Right atrium auricular region (tissue), 2 donors: ENCODE measurements at regions not wholly inside any gene's neighbourhood (a gene's known extent, or its start where the extent isn't known, plus 50 kb on each side); places are given as distances from the start of the nearest gene placed in this dataset.

Experiments
- DNase-seq: peaks from one replicate; pipeline ENCODE4 v3.0.0-alpha.2; 2019; ENCODE audit warnings: low spot score
- H3K27ac ChIP-seq, 2 donors: fragments of 200-600 bp; sonication (generic); 1 replicate in 1 of 2; 2 replicates in 1 of 2; pipeline ENCODE4 v1.5.1; 2016 to 2019
- H3K27me3 ChIP-seq, 2 donors: fragments of 200-600 bp; sonication (generic); one replicate each; pipeline versions ENCODE4 v1.5.1 to v1.6.0; 2017 to 2019
- H3K36me3 ChIP-seq: fragments of 200-600 bp; sonication (generic); one replicate; pipeline ENCODE4 v1.5.1; 2016
- H3K4me1 ChIP-seq, 2 donors: fragments of 200-600 bp; sonication (generic); one replicate each; pipeline versions ENCODE4 v1.5.1 to v1.6.0; 2017 to 2019
- H3K4me3 ChIP-seq, 2 donors: fragments of 200-600 bp; sonication (generic); 1 replicate in 1 of 2; 2 replicates in 1 of 2; pipeline ENCODE4 v1.5.1; 2017 to 2019; ENCODE audit warnings: mild to moderate bottlenecking in 1 of 2, moderate library complexity in 1 of 2
- H3K9me3 ChIP-seq, 2 donors: fragments of 200-600 bp; sonication (generic); one replicate each; pipeline ENCODE4 v1.5.1; 2019
- TF ChIP-seq, protein P1 (sequence below), 2 donors: fragments of 200-600 bp; sonication (generic); IDR thresholded peaks; one replicate each; pipeline ENCODE4 v1.5.1; 2019; ENCODE audit warnings: antibody characterized with exemption in 2 of 2

DNA sequence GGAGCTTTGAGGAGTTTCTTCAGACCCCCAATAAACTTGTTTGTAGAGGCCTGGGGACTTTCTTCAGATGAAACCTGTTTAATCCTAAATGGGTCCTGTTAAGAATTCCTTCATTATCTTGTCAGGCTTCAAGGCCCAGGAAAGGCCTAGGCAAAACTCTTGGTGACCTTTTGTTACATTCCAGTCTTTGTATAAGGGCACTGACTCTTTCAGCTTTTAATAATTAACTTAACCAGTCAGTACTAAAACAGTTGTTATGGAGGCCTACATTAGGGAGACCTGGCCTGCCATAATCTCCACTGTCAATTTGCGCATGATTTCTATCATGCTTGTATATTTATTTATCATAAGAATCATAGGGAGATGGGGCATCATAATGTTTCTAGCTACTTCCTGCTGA lies 110.2 kb downstream of the FCRL5 start:
- Histone ChIP-seq H3K9me3 (no peaks in the 10 kb centered on the region), H3K27me3 (no peaks in the 10 kb centered on the region), H3K36me3 (no peaks in the 10 kb centered on the region), H3K4me1 (no peaks in the 10 kb centered on the region), H3K4me3 (no peak overlapping the region), H3K27ac (no peak overlapping the region)
- TF ChIP-seq, protein P1, sequence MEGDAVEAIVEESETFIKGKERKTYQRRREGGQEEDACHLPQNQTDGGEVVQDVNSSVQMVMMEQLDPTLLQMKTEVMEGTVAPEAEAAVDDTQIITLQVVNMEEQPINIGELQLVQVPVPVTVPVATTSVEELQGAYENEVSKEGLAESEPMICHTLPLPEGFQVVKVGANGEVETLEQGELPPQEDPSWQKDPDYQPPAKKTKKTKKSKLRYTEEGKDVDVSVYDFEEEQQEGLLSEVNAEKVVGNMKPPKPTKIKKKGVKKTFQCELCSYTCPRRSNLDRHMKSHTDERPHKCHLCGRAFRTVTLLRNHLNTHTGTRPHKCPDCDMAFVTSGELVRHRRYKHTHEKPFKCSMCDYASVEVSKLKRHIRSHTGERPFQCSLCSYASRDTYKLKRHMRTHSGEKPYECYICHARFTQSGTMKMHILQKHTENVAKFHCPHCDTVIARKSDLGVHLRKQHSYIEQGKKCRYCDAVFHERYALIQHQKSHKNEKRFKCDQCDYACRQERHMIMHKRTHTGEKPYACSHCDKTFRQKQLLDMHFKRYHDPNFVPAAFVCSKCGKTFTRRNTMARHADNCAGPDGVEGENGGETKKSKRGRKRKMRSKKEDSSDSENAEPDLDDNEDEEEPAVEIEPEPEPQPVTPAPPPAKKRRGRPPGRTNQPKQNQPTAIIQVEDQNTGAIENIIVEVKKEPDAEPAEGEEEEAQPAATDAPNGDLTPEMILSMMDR (IDR thresholded peaks at IDR 0.05): no peak
- no peak for DNase-seq

DNA sequence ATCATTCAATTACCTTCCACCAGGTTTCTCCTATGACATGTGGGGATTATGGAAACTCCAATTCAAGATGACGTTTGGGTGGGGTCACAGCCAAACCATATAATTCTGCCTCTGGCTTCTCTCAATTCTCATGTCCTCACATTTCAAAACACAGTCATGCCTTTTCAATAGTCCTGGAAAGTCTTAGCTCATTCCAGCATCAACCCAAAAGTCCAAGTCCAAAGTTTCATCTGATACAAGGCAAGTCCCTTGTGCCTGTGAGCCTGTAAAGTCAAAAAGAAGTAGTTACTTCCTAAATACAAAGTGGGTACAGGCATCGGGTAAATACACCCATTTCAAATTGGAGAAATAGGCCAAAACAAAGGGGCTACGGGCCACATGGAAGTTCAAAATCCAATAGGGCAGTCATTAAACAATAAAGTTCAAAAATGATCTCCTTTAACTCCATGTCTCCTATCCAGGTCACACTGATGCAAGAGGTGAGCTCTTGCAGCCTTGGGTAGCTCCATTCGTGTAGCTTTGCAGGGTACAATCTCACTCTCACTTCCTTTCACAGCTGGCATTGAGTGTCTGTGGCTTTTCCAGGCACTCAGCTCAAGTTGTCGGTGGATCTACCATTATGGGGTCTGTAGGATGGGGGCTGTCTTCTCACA lies 112.9 kb downstream of the FCRL5 start:
- TF ChIP-seq, protein P1 (IDR thresholded peaks at IDR 0.05): no peak
- Histone ChIP-seq H3K27ac (no peak overlapping the region), H3K4me3 (no peak overlapping the region), H3K9me3 (no peaks in the 10 kb centered on the region), H3K36me3 (no peaks in the 10 kb centered on the region), H3K27me3 (no peaks in the 10 kb centered on the region), H3K4me1 (no peaks in the 10 kb centered on the region)
- no peak for DNase-seq

DNA sequence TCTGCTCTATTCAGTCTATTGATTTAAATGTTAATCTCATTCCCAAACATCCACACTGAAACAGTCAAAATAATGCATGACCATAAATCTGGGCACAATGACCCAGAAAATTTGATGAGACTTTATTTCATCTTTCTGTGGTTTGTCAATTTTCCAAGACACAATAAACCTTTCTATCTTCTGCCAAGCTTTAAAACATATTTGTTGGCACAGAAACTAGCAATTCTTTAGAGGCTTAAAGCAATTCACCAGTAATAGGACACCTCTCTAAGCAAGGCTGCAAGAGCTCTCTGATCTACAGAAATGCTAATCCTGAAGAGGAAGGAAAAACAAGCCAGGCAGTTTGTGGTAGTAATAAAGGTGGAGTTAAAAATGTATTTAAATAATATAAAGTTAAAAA lies 113.7 kb downstream of the FCRL5 start:
- no peak overlapping the region for H3K27ac ChIP-seq
- H3K9me3 ChIP-seq: no peaks in the 10 kb centered on the region
- TF ChIP-seq, protein P1 (IDR thresholded peaks at IDR 0.05): no peak
- H3K4me3 ChIP-seq: no peak overlapping the region
- DNase-seq: no peak
- no peaks in the 10 kb centered on the region for H3K27me3 ChIP-seq
- H3K4me1 ChIP-seq: no peaks in the 10 kb centered on the region
- no peaks in the 10 kb centered on the region for H3K36me3 ChIP-seq

DNA sequence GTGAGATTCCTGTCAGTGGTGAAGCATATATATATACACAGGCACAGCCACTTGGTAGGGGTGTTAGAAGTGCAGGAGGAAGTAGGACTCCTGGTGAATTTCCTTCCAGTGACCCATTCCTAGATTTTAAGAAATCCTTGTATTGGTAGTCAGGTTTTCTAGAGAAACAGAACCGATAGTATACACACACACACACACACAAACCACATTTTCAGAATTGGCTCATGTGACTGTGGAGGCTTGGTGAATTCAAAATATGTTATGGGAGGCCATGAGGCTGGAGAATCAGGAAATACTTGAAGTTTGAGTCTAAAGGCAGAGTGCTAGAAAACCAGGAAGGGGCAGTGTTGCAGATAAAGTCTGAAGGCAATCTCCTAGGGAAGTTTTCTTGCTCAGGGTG lies 114.2 kb downstream of the FCRL5 start:
- Histone ChIP-seq H3K4me3 (no peak overlapping the region), H3K36me3 (no peaks in the 10 kb centered on the region), H3K9me3 (no peaks in the 10 kb centered on the region), H3K27ac (no peak overlapping the region), H3K4me1 (no peaks in the 10 kb centered on the region), H3K27me3 (no peaks in the 10 kb centered on the region)
- TF ChIP-seq, protein P1 (IDR thresholded peaks at IDR 0.05): no peak
- no peak for DNase-seq

DNA sequence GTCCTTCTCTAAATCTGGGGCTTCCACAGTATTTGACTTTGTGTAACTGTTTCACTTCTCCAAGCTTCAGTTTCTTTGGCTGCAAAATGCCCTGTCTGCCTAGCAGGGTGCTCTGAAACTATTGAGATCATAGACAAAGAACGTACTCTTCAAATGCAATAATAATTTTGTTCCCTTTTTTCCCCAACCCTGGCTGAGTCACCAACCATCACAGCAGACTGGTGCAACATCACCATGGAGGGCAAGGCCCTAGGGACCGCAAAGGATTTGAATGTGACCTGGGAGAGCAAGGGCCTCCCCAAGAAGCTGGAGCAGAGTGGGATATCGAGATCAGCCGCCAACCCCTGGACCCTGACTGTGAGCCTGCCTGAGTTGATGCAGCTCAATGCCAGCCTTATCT lies 115.0 kb downstream of the FCRL5 start:
- Histone ChIP-seq H3K4me1 (no peaks in the 10 kb centered on the region), H3K27ac (no peak overlapping the region), H3K4me3 (no peak overlapping the region), H3K36me3 (no peaks in the 10 kb centered on the region), H3K9me3 (no peaks in the 10 kb centered on the region), H3K27me3 (no peaks in the 10 kb centered on the region)
- DNase-seq: no peak
- TF ChIP-seq, protein P1 (IDR thresholded peaks at IDR 0.05): no peak

DNA sequence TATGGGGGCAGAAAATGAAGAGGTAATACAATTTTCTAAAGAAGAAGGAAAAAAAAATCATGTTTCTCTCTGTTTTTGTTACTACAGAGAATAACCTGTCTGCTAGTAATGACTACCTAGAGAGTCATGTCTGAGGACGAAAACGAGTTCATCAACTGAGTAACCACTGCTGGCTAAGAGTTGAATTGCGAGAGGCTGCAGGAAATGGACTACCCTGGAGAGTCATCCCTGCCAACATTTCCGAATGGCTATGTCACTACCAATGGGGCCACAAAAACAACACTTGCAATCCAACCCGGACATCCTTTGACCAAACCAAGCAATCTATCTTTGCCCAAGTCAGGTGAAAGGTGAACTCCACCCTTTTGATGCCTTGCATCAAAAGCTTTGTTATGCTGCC lies 120.6 kb downstream of the FCRL5 start:
- Histone ChIP-seq H3K4me1 (no peaks in the 10 kb centered on the region), H3K27ac (no peak overlapping the region), H3K27me3 (no peaks in the 10 kb centered on the region), H3K9me3 (no peaks in the 10 kb centered on the region), H3K36me3 (no peaks in the 10 kb centered on the region), H3K4me3 (no peak overlapping the region)
- DNase-seq: no peak
- TF ChIP-seq, protein P1 (IDR thresholded peaks at IDR 0.05): no peak
